ENCODE measurements at regions not wholly inside any gene's neighbourhood (a gene's known extent, or its start where the extent isn't known, plus 50 kb on each side); places are given as distances from the start of the nearest gene placed in this dataset.
A peak's percentile ranks its signal among the peaks of the same experiment; 100 is the strongest.

DNA sequence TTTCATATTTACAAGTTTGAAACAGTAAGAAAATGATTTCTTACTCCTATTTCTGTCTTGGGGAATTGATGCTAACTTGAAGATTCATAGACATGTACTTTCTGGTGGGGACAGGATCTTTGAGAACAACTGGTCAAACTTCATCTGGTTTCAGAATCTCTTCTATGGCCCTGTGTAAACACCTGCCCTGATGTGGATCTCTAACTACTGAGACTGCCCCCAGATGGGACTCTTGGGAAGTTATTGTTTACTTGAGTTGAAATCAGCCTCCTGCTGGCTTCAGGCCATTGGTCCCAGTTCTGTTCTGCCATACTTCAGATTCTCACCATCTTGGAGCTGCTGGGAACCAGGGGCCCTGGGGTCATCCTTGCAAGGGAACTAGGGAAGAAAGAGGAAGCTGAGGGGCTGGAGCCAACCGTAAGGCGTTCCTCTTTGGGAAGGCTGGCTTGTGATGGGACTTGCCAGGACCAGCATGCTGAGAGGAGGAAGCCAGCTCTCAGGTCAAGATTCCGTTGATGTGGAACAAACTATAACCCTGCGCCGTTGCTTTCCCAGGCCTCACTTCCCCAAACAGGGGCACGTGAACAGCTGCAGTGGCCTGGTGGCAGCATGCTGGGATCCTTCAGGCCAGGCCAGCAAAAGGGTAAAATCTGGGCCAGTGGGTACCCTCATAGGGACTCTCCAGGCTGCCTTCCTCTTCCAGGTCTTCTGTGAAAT, 135.5 kb upstream of the CXCR4 start:
- Mint-ChIP-seq H3K4me3 (no peak overlapping the region), H3K4me1 (peaks cover 6% of the 10 kb centered on the region), H3K27me3 (peaks cover 6% of the 10 kb centered on the region), H3K27ac (no peak overlapping the region), H3K36me3 (no peaks in the 10 kb centered on the region), H3K9me3 (no peaks in the 10 kb centered on the region)
- CTCF ChIA-PET, result interaction anchor here (0.6 to 1.6 kb wide), 2 partner anchors 14 to 104 kb away, joined by 3 to 5 read pairs; no protein-coding TSS in a partner anchor
- DNase-seq, result no peak

DNA sequence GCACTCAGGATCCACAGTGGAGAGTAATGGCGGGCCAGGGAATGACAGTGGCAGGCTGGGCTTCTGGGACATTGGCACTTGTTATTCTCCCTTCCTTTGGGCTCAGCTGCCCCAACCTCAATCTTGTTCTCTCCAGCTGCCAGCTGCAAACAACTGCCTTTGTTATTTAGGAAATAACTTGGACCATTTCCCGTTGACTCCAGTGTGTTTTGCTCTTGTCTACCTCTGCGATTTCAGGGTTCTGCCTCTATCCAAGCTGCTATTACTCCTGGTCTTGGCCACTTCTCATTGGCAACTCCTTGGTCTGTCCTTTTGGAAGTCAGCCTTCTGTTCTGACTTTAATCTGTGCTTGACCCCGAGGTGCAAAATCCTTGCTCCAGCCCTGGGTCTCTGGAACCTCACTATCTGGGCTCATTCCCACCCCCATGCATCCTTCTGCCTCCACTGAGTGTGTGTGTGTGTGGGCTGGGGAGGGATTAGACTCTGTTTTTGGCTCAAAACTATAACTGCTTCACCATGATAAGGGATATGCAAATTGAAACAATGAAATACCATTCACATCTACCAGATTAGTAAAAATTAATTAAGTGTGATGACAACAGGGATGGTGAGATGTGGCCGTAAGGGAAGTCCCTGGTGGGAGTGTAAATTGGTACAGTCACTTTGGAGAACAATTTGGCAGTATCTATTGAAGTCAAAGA, 134.1 kb upstream of the CXCR4 start:
- no peaks in the 10 kb centered on the region for H3K36me3 Mint-ChIP-seq
- no peak for DNase-seq
- peaks cover 10% of the 10 kb centered on the region for H3K27me3 Mint-ChIP-seq
- H3K27ac Mint-ChIP-seq, result no peak overlapping the region
- H3K9me3 Mint-ChIP-seq, result no peaks in the 10 kb centered on the region
- CTCF ChIA-PET, result no interaction called here
- peaks cover 6% of the 10 kb centered on the region for H3K4me1 Mint-ChIP-seq
- no peak overlapping the region for H3K4me3 Mint-ChIP-seq

DNA sequence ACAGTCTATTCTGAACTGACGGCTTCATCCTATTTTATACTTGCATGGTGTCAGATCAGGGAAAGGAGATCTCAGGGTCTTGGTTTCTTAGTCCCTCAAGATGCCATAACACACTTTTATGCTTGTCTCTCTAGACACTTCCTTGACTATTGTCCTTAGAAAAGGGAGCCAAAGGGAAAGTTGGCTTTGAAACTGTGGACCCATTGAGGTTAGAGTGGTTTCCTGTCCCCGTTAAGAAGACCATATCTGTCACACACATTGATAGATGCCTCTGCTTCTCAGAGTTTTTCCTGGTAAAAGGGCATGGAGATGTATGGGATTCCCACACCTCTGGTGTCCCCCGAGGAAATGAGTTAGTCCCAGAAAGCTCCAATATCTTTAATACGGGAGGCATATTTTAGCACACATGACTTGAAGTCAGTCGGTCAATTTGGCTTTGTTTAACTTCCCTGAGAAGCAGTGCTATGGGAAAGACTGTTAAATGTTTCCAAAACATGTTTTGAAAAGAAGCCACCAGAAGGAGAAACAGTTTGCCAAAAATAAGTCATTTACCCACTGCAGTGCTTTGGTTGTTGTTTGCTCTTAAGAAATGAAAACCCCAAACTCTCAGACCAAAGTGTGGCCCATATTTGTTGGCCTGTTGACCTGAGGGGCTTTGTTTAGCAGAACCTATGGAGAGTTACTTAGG, 133.4 kb upstream of the CXCR4 start:
- no peaks in the 10 kb centered on the region for H3K9me3 Mint-ChIP-seq
- no peak for DNase-seq
- H3K27ac Mint-ChIP-seq, result no peak overlapping the region
- peaks cover 6% of the 10 kb centered on the region for H3K4me1 Mint-ChIP-seq
- H3K4me3 Mint-ChIP-seq, result no peak overlapping the region
- H3K36me3 Mint-ChIP-seq, result no peaks in the 10 kb centered on the region
- CTCF ChIA-PET, result interaction anchor here (0.8 to 1.5 kb wide), 2 partner anchors 8 to 9 kb away, joined by 3 to 4 read pairs; no protein-coding TSS in a partner anchor
- peaks cover 10% of the 10 kb centered on the region for H3K27me3 Mint-ChIP-seq

DNA sequence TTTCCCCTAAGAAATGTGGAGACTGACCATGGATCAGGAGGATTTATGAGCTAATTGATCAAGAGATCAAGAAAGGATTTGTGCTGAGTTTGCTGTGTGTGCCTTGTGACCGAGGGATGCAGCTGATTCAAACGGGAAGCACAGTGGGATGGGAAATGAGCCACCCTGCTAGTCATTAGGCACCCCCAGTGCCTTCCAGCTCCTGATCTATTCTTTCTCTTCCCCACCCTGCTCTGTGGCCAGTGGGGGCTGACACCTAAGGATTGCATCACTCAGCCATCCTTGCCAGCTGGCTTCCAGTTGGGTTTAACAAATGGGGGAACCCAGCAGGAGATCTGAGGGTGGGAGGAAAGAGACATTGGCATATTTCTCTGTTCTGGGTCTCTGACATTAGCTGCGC, 132.2 kb upstream of the CXCR4 start:
- no peak overlapping the region for H3K27ac Mint-ChIP-seq
- no peaks in the 10 kb centered on the region for H3K36me3 Mint-ChIP-seq
- CTCF ChIA-PET, result interaction anchor here (0.8 to 1.5 kb wide), 2 partner anchors 8 to 9 kb away, joined by 3 to 4 read pairs; no protein-coding TSS in a partner anchor
- no peaks in the 10 kb centered on the region for H3K9me3 Mint-ChIP-seq
- peaks cover 14% of the 10 kb centered on the region for H3K27me3 Mint-ChIP-seq
- no peak for DNase-seq
- no peak overlapping the region for H3K4me3 Mint-ChIP-seq
- peaks cover 6% of the 10 kb centered on the region for H3K4me1 Mint-ChIP-seq

DNA sequence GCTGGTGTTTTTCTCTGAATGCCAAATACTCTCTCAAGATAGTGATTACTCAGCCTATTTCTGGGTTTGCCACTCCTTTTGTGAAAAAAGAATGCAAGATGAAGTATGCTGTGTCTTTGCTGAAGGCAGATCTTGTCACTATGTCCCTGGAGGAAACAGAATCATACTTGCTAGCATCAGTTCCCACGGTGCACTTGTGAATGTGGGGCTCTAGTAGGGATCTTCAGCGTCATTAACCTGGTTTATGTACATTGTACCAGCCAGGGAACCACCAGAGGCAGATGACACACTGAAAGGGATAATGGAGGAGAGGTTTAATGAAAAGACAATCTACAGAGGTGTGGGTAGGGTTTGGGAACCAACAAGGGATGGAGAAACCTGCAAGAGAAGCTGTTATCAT, 131.0 kb upstream of the CXCR4 start:
- Mint-ChIP-seq H3K36me3 (no peaks in the 10 kb centered on the region), H3K9me3 (no peaks in the 10 kb centered on the region), H3K4me1 (peaks cover 6% of the 10 kb centered on the region), H3K27me3 (peaks cover 15% of the 10 kb centered on the region), H3K27ac (no peak overlapping the region), H3K4me3 (no peak overlapping the region)
- CTCF ChIA-PET, result no interaction called here
- DNase-seq, result no peak

DNA sequence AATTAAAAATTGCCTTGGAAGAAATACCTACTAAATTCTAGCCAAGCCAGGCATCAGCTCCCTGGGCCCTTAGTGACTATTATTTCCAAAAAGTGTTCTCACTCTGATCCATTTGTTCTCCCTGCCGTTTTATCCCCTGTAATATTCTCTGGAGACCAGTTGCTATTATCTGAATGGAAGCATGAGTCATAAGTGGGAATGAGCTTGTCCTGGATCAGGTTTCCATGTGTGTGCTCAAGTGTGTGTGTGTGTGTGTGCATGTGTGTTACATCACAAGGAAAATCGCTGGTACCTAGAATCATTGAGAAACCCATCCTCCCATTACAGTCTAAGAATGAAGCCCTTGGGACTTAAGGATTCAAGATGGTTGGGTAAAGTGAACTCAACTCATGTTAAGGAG, 130.3 kb upstream of the CXCR4 start:
- CTCF ChIA-PET, result interaction anchor here (1.1 kb wide), 1 partner anchor 129 kb away, joined by 3 read pairs; no protein-coding TSS in a partner anchor
- Mint-ChIP-seq H3K36me3 (no peaks in the 10 kb centered on the region), H3K27ac (no peak overlapping the region), H3K4me1 (peaks cover 6% of the 10 kb centered on the region), H3K9me3 (no peaks in the 10 kb centered on the region), H3K27me3 (peaks cover 15% of the 10 kb centered on the region), H3K4me3 (no peak overlapping the region)
- DNase-seq, result no peak

DNA sequence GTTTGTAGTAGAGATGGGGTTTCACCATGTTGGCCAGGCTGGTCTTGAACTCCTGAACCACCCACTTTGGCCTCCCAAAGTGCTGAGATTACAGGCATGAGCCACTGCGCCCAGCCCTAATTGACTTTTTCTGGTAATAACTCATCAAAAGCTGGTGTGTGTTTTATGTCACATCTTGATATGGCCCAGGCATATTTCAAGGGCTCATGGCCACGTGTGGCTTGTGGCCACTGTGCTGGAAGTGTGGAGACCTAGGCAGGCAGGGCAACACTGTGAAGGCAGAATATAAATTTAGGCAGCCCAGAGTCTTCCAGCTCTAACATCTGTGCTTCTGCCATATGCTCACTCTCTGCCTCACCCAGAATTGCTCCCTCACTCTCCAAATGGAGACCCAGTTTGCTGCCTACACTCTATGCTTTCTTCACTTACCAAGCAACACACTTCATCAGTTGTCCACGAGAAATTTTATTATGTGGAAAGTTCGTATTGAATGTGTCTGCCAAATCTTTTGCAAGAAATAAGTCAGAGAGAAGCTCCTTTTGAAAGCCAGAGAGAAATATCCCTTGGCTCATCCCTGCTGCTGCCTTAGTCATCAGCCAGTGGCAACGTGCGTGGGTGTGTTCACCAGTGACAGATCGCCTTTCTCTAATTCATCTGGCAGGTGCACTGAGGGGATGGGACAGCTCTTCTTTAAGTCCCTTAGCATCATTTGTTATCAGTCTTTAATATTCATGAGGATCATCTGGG, 129.4 kb upstream of the CXCR4 start:
- DNase-seq, result no peak
- peaks cover 14% of the 10 kb centered on the region for H3K4me1 Mint-ChIP-seq

DNA sequence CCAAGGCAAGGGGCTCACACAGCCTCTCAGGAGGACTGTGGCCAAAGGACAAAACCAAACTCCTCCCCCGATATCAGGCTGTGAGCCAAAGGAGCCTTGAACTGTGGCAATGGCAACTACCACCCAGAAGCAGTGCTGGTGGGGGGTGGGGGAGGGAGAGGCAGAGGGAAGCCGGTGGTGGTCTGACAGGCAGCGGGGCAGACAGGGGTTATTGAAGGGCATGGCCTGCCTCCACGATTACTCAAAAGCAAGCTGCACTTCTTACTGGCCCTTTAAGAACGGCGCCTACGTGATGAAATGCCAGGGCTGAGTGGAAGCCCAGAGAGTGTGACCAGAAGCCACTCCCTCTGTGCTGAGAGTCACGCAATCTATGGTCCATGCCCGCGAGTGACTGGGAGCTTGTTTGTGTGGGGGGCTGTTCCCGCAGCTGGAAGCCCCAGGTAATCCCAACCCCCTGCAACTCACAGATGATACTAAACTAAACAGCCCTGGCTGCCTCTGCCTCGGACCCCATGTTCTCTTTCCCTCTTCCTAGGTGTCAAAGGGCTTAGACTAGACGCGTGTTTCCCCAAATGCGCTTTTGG, 128.2 kb upstream of the CXCR4 start:
- no peak overlapping the region for H3K4me3 Mint-ChIP-seq
- no peak for DNase-seq
- peaks cover 16% of the 10 kb centered on the region for H3K4me1 Mint-ChIP-seq
- peaks cover 10% of the 10 kb centered on the region for H3K27me3 Mint-ChIP-seq
- H3K27ac Mint-ChIP-seq, result no peak overlapping the region
- H3K9me3 Mint-ChIP-seq, result no peaks in the 10 kb centered on the region
- CTCF ChIA-PET, result no interaction called here
- H3K36me3 Mint-ChIP-seq, result no peaks in the 10 kb centered on the region

More for the DNA sequence above, 129.4 kb upstream of the CXCR4 start:
- H3K4me3 Mint-ChIP-seq, result no peak overlapping the region
- CTCF ChIA-PET, result interaction anchor here (1.1 kb wide), 1 partner anchor 129 kb away, joined by 3 read pairs; no protein-coding TSS in a partner anchor
- no peaks in the 10 kb centered on the region for H3K9me3 Mint-ChIP-seq
- H3K36me3 Mint-ChIP-seq, result no peaks in the 10 kb centered on the region
- no peak overlapping the region for H3K27ac Mint-ChIP-seq
- H3K27me3 Mint-ChIP-seq, result peaks cover 15% of the 10 kb centered on the region

DNA sequence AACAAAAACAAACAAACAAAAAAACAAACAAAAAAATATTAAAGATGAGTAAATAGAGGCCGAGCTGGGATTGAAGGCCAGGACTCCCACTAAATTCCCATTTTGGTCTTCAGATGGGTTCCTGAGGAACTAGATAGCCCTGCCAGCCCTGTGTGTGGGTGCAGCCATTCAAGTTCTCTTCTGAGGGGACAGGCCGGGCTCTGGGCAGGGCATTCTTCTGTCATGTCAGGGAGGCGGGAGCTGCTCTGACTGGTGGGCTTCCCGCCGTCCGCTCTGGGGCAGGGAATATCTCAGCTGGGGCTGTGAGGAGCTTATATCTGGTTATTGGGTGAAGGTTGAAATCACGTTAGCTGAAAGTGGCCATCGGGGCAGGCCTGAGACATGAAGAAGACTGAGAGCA, 127.3 kb upstream of the CXCR4 start:
- Mint-ChIP-seq H3K27ac (no peak overlapping the region), H3K4me1 (peaks cover 17% of the 10 kb centered on the region), H3K4me3 (no peak overlapping the region), H3K36me3 (no peaks in the 10 kb centered on the region), H3K9me3 (no peaks in the 10 kb centered on the region), H3K27me3 (peaks cover 10% of the 10 kb centered on the region)
- no peak for DNase-seq
- CTCF ChIA-PET, result no interaction called here

DNA sequence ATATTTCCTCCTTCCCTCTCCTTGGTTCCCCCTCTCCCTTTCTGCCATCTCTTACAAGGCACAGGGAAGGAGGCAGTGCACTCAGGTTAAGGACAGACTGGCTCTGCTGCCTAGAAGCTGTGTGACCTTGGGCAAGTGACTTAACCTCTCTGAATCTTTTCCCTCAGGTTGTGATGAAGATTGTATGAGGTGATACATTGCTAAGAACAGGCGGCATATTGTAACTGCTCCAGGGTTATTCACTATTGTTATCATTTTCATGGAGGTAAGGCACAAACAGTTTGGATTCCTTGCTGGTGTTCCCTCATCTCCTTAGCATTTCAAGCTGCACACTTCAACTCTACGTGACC, 126.6 kb upstream of the CXCR4 start:
- H3K9me3 Mint-ChIP-seq, result no peaks in the 10 kb centered on the region
- H3K4me3 Mint-ChIP-seq, result no peak overlapping the region
- H3K27me3 Mint-ChIP-seq, result peaks cover 10% of the 10 kb centered on the region
- DNase-seq, result no peak
- H3K36me3 Mint-ChIP-seq, result peaks cover under 1% of the 10 kb centered on the region
- peaks cover 21% of the 10 kb centered on the region for H3K4me1 Mint-ChIP-seq
- H3K27ac Mint-ChIP-seq, result no peak overlapping the region
- CTCF ChIA-PET, result no interaction called here

DNA sequence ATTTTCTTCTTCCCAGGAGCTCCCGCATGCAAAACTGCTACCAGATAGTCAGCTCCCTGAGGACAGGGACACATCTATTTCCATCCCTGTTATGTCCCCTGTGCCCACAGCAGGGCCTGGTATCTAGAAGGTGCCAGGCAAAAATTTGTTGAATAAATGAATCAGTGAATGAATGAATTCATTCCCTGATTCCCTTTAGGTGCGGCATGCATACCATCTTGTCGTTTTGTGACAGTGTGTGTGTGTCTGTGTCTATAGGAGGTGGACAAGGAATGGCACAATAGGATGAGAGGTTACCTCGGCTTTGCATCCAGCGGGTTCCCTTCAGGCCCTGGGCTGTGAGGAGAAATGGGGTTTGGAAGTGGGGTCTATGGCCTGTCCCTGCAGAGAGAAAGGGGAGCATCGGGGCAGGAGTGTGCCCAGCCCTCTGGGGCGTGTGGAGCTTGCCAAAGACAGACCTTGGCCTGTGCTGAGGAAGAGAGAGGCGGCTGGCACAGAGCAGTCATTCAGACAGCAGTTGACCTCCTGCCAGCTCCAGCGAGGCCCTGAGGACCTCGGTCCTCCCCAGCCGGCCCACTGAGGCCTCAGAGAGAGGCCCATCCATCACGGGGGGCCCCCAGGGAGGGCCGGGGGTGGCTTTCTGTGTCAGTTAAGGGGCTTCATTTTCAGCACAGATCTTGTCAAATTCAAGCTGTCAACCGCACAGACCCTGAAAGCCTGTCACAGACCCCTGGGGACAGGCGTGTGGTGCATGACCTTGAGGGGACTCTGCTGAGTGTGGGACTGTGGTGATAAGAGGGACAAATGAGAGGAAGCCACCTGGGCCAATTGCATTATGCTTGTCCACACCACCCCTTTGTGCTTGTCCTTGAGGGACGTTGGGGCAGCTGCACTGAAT, 125.9 kb upstream of the CXCR4 start:
- Mint-ChIP-seq H3K27me3 (peaks cover 10% of the 10 kb centered on the region), H3K36me3 (peaks cover 2% of the 10 kb centered on the region), H3K27ac (no peak overlapping the region), H3K9me3 (no peaks in the 10 kb centered on the region), H3K4me1 (peaks cover 28% of the 10 kb centered on the region), H3K4me3 (no peak overlapping the region)
- no peak for DNase-seq
- CTCF ChIA-PET, result no interaction called here

DNA sequence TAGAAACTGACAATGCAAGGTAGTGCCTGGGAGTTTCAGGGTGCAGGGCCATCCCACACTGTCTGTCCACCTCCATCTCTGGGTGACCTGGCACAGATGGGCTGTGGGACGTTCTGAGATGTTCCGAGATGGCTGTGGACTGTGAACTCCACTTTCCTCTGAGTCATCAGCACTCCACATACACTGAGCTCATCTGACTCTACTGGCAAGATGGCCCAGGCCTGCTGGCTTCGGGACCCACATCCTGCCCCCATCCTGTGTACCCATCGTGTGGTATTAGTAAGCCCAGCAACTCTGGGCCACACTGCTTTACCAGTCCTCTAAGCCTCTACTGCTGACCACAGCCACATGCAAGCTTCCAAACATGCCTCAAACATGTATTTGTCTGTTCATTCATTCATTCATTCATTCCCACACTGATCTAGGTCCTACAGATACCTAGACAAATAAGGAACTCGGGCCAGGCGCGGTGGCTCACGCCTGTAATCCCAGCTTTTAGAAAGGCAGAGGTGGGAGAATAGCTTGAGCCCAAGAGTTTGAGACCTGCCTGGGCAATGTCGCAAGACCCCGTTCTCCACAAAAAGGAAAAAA, 124.8 kb upstream of the CXCR4 start:
- DNase-seq, result peak; percentile 52
- Mint-ChIP-seq H3K27ac (peak overlapping the region; percentile 9), H3K9me3 (no peaks in the 10 kb centered on the region), H3K4me1 (peaks cover 39% of the 10 kb centered on the region), H3K27me3 (peaks cover 10% of the 10 kb centered on the region), H3K36me3 (peaks cover 2% of the 10 kb centered on the region), H3K4me3 (no peak overlapping the region)
- CTCF ChIA-PET, result interaction anchor here (1.5 to 1.6 kb wide), 2 partner anchors 8 to 136 kb away, joined by 3 to 6 read pairs; no protein-coding TSS in a partner anchor

DNA sequence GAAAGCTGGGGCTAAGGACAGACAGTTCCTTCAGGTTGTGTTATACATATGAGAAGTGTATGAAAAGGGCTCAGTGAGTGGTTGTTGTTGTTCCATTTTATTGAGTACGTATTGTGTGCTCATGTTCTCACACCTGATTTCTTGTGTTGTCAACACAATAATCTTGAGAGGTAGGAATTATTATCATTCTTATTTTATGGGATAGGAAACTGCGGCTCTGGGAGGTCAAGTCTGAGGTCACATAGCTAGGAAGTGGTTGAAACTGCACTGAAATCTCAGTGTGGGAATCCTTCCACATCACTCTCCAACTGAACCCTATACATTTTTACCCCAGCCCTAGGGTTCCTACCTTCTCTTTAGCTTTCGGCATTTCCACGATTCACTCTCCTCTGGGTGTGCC, 124.2 kb upstream of the CXCR4 start:
- Mint-ChIP-seq H3K36me3 (peaks cover 5% of the 10 kb centered on the region), H3K27ac (peak overlapping the region; percentile 9), H3K4me1 (peaks cover 44% of the 10 kb centered on the region), H3K4me3 (no peak overlapping the region), H3K27me3 (peaks cover 5% of the 10 kb centered on the region), H3K9me3 (no peaks in the 10 kb centered on the region)
- DNase-seq, result no peak
- CTCF ChIA-PET, result interaction anchor here (1.5 to 1.6 kb wide), 2 partner anchors 9 to 137 kb away, joined by 3 to 6 read pairs; no protein-coding TSS in a partner anchor
